Keratinocyte (primary cell): ENCODE measurements at regions not wholly inside any gene's neighbourhood (a gene's known extent, or its start where the extent isn't known, plus 50 kb on each side); places are given as distances from the start of the nearest gene placed in this dataset.

Source experiments
- CTCF ChIP-seq, 3 experiments: IDR thresholded peaks in 1 of 3; conservative IDR thresholded peaks in 1 of 3; optimal IDR thresholded peaks in 1 of 3; 2 replicates in 2 of 3; 3 replicates in 1 of 3; pipeline versions ENCODE3 to v1.5.1; 2011; ENCODE audit warnings: low read length in 3 of 3, mild to moderate bottlenecking in 3 of 3, moderate library complexity in 2 of 3, control low read depth in 1 of 3, inconsistent platforms in 1 of 3; ENCODE audit not compliant: insufficient read depth in 2 of 3; ENCODE audit errors: extremely low read depth in 1 of 3
- EZH2 ChIP-seq: IDR thresholded peaks from one replicate; pipeline ENCODE4 v1.6.1; 2012; ENCODE audit warnings: inconsistent platforms, mild to moderate bottlenecking, low read length, moderate library complexity

- TF ChIP-seq CTCF (optimal IDR thresholded peaks at IDR 0.05 in 1 of 3, IDR thresholded peaks at IDR 0.05 in 1 of 3, conservative IDR thresholded peaks at IDR 0.05 in 1 of 3; ENCODE audit: extremely low read depth in 1 of 3, insufficient read depth in 2 of 3, low read length in 3 of 3), result no peak
- no peak for TF ChIP-seq EZH2
Measured at GRCh38 chr5:173441053-173441628, 112.9 kb upstream of the STC2 start.
